Stimulated activated CD4-positive, alpha-beta T cell treated with anti-CD3 and anti-CD28 coated beads, TNF-alpha, amount 100 ng/mL, for 48 hours (primary cell): ENCODE measurements at regions not wholly inside any gene's neighbourhood (a gene's known extent, or its start where the extent isn't known, plus 50 kb on each side); places are given as distances from the start of the nearest gene placed in this dataset.
A peak's percentile ranks its signal among the peaks of the same experiment; 100 is the strongest.

ENCODE experiments used
- DNase-seq, 3 donors: peaks; one replicate each; pipeline ENCODE4 v3.0.0-alpha.2; 2020; ENCODE audit warnings: low read depth in 3 of 3

DNA sequence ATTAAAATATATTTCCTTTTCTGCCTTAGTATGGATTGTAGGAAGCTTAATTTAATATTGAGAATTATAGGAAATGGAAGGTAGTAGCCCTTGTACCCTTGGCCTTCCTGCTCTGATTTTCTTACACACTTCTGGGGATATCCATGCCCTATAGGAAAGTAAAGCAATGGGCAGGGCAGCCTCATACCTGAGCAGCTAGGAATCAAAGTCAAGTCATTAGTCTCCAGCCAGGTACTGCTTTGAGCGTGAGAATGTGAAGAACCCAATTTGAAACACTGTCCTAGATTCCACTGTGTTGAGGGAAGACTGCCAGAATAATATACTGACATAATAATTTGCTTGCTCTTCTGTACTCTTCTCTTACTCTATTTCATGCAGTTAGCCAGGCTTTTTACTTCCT is 51.0 kb upstream of the L3MBTL3 start:
- DNase-seq = no peak

DNA sequence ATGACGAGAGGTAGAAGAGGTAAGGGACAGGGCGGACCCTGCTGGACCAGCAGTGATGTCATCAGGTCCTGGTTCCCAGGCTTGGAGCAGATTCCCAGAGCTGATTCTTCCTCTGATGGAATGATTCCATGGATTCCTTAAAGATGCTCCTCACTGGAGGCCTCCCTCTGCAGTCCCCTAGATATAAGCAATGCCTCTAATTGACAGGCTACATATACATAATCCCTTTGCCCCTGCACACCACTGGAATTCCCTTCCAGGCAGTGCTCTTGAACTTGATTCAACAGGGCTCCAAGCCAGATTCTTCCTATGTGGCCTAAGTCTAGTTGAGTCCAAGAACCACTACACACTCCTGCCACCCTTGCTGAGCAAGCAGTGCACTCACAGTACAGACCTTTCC is 52.3 kb upstream of the L3MBTL3 start:
- no peak for DNase-seq

DNA sequence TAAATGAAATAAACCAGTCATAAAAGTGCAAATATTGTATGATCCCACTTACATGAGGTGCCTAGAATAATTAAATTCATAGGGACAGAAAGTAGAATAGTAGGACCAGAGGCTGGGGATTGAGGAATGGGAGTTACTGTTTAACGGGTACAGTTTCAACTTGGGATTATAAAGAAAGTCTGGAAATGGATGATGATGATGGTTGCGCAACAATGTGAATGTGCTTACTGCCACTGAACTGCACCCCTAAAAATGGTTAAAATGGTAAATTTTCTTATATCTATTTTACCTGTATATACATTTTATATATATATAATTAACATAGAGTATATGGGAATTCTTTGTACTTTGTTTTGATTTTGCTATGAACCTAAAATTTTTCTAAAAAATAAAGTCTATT is 53.3 kb upstream of the L3MBTL3 start:
- no peak for DNase-seq

DNA sequence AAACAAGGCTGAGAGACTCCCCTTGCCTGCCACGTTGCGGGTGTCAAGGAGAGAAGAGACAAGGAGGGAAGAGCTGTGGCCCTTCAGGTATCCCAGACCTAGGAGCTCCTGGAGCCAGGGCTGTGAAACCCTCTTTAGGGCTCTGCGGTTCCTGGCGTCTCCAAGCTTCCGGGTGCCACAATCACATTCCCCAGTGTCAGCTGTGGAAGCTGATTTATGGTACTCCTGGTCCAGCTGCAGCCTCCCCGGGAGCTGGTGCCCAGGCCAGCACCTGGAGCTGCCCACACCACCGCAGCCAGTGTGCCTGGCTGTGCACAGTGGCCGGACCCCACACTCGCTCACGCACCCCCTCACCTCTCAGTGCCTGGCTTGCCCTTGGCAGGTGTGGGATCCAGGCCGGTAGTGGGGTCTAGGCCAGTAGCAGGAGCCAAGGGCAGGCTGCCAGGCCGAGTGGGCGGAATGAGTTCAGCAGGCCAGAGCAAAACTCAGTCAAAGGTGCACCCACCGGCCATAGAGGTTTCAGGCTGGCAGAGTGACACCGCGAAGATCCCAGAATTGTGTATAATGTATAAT is 58.9 kb upstream of the L3MBTL3 start:
- DNase-seq = no peak

DNA sequence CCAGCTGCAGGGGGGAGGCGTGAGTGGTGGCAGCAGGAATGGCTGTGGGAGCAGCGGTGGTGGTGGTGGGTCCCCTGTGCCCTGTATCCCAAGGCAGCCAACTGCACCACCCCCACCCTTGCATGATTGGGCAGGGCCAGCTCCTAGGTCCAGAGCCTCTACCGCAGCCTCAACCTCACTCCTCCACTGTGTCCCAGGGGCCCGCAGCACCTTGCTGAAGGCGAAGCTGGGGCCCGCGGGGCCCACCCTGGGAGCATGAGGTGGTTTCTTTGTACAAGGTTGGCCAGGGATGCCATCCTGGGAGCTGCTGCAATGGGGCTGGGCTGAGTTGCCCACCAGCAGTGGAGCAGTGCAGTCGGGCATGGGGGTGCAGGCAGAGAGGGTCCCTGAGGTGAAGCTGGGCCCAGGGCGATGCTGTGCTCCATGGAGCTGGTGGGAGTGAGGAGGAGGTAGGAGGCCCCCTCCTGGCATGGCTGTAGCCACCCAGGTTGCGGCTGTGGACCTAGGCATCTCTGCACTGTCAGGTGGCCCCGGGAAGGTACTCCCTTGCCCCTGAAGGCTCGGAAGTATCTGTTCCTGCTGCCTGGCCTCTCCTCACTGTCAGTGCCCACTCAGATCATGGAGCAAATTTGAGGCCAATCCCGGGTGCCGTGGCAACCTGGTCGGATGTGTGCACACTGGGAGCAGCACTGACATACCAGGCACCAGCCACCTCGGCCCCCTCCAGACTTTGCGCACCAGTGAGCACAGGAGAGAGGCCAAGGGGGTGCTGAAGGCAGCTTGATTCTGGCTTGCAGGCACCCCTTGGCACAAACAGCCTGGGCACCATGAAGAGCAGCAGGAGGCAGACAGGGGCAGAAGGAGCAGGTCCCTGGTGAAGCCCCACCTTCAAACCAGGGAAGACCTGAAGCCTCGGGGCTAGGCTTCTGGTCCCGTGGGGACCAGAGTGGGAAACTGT is 60.2 kb upstream of the L3MBTL3 start:
- no peak for DNase-seq

DNA sequence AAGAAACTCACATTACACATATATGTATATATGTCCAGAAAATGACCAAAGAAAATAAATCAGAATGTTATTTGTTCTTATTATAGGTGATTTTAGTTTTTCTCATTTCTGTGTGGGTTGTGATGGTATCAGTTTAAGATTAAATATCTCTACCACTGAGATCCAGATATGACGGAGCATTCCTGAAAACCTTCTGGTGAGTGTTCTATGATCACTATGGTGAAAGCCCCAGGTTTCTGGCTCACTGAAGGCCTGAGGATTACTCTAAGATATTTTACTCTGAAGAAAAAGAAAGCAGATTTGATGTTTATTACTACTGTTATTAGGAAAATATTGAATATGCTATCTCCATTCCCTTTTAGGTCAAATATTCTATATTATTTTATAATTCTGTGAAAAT is 62.8 kb upstream of the L3MBTL3 start:
- DNase-seq = no peak

DNA sequence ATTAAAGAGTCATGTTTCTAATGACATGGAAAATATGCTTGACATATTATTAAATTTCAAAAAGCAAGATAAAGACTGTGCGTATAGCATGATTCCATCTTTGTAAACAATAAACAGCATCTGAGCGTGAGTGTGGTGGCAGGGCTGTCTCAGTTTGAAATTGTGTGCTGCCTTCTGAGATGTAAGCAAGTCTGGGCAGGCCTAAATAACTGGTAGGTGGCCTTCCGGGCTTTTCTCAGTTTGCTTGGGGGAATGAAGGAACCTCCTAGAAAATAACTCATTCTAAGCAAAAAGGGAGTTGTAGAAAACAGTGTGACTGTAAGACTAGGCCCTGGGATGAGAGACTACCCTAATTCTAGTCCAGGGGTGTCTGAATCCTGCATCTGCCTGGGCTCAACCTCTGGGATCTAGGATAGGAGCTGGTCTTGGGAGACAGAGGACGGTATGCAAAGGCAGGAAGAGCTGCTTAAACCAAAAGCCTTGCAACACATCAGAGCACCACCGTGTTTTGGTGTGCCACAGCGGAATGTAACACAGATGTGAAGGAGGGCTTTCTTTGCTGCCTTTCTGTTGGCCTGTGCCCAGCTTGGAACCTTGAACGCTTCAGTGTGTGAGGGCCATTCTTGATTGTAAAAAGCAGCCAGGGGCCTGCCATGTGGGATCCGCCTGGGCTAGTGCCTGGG is 63.5 kb upstream of the L3MBTL3 start:
- DNase-seq = no peak

DNA sequence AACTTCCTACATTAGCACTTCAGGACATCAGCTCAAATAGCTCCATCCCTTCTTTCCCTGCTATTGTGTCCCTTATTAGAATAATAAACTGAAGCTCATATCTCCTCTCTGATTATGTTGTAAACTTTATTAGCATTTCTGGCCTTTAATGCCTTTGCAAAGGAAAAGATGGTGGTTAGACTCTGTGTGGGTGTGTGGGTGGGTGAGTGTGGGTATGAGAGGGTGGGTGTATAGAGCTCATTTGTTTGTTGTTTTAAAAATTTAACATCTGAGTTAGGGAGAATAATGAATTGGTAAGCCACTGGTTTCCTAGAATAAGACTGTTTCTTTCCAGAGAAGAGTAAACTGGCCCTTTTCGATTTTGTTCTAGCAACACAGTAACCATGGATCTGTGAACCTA is 70.6 kb upstream of the L3MBTL3 start:
- no peak for DNase-seq

DNA sequence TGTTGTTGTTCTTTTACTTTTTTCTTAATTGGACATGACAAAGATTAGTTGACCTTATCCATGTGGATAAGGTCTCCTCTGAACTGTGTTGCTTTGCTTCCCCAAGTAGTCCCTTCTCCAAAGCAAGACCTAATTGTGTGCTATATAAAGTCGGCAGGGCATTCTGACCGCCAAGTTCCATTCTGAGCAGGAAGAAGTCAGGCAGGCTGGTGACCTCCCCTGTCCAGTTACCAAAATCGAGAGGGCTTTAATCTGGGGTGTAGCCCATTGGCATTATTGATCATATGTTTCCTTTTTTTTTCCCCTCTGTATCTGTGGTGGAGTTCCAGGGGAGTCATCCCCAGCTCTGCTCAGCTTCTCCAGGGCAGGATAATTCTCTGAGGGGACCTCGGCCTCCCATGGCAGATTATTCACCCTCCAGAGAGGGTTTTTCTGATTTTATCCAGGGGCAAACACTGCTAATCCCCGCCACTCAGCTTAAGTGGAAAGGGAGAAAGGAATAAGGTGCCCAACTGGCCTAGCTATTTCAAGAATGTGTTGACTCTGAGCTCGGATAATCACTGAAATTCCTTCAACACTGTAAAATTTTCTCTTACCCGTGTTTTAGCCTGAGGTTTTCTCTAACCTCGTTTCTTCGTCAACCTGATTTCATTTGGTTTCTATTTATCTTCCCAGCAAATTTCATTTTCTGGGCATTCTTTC is 71.8 kb upstream of the L3MBTL3 start:
- no peak for DNase-seq

DNA sequence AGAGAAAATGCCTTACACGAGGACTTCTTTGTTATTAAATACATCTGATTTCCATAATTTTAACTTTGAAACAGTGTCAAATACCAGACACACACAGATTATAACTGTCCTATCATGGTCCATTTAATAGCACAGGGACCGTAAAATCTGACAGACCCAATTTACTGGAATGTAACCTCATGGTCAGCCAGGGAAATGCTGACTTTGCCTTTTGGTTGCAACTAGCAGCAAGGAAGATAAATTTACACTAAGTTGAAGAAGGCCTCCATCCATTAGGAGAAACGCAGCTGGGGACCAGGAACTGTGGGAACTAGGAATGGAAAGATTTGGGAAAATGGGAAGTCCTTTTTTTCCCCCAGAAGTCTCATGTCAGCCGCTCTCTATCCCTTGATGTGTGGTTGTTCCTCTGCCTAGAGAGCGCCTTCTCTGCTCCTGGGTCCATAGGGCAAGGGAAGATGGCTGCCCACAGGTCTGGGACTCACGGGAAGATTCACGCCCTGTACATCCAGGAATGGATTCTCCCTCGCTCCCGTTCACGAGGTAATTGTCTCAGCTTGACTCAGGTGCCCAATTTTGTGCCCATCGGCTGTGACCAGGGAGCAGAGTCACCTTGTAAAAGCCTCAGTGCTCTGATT is 74.6 kb upstream of the L3MBTL3 start:
- DNase-seq = no peak

DNA sequence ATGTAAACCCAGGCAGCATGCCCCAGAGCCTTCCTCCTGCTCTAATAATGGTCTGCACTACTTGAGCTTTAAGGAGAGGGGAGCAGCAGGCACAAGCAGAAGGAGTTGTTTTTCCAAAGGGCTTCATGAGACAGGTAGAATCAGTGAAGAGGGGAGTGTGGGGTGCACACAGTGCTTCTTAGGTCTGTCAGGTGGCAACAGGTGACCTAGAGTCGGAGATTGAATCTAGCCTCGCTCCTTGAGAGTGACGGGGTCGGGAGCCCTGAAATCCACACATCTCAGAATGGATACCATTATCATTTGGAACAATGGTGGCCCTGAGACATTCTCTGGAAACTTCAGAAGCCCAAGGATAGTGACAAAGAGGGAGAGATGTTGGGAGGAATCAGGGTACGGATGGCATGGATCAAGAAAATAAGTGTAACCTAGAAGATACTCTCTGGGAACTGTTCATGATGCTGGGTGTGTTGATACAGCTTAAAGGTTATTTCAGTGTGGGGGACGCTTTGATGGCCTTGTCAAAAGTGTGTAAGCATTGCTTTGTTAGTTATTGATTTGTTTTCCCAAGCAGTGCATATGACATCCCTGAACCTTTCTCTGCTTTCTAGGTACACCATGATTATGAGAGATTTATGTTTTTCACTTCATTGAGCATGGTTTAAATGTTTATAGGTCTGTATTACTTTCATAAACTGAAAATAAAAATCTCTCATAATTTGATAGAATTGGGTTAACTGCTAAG is 77.8 kb upstream of the L3MBTL3 start:
- no peak for DNase-seq

DNA sequence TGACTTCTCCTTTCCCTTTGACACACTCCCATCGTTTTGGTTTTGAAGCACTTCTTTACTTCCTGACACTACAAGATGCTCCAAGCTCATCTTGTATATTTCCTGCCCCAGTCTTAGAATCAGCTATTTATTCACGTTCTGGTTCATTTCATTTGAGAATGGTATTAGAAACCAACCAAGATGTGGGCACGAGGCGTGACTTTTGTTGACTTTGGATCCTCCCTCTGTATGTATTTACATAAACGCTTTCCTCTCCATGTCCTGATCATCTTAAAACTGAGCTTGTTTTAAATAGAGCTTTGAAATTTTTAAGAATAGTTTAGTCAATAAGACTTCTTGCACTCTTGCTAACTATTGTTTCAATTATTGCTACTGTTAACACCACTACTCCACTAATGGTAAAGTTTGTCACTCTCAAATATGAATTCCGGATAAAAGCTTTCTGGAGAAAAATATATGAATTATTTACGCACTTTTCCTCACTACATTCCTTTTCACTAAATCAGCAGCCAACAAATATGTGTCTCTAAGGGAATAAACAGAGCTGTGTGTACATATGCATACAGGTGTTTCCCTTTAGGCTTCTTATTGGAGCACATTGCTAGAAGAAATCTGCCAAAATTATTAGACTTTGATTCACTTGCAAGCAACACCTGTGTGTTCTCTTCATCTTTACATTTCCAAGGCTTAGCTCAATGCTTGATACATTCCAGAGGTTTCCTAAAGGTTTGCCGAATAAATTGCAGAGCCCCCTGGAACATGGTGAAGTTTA is 77.3 kb upstream of the TMEM244 start:
- DNase-seq = no peak

DNA sequence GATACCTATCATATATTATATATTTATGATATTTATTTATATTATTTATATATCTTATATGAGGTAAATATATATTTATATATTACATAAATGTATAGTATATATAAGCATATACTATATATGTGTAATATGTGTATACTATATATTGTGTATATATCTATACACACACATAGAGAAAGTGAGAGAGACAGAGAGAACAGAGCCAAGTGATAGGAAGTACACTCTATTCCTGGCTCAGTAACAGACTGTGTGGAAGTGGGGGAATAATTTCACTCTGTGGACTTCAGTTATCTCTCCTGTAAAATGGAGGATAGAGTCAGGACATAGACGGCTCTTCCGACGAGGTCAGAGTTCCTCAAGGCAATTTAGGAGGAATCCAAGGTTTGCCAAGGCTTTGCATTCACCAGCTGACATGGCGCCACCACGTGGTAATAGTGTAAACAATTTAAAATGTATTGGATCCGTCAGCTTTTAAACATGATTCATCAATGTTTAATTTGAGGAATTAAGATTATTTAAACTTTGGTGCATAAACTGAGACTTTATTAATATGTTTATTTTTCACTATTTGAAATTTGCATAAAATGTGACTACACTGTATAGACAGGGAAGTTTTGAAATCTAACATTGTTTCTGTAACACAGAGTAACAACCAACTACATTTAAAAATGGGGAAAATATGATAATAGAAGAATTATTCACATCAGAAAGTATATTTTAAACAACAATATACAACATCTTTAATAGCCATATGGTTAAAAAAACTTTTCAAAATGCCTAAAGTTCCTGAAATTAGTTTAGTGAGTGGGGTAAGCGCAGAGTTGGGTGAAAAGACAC is 75.4 kb upstream of the TMEM244 start:
- DNase-seq = peak in 2 of 3 donors; percentile 11 to 36

DNA sequence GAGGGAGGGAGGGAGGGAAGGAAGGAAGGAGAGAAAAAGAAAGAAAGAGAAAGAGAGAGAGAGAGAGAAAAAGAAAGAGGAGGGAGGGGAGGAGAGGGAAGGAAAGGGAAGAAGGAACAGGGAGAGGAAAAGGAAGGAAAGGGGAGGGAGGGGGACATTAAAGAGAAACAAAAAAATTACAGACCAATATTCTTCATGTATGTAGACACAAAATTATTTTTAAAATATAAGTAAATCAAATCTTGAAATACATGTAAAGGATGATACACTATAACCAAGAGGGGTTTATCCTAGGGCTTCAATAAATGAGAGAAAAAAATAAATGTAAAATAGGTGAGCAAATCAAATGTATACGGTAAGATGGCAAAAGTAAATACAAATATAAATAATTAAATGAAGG is 71.2 kb upstream of the TMEM244 start:
- DNase-seq = no peak

DNA sequence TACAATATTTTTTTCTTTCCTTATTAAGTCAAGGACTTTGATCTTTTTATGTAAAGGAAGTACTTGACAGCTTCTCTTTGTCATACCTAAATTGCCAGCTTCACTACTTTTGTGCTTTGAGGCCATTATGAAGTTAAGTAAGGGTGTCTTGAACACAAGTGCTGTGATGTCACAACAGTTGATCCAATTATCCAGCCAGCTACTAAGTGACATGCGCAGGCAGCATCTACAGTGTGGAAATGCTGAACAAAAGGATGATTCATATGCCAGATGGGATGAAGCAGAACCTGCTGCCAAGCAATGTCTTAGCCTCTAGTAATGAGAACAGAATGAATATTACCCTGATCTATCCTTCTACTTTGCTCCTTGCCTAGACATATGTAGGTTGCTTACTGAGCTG is 68.3 kb upstream of the TMEM244 start:
- DNase-seq = no peak

DNA sequence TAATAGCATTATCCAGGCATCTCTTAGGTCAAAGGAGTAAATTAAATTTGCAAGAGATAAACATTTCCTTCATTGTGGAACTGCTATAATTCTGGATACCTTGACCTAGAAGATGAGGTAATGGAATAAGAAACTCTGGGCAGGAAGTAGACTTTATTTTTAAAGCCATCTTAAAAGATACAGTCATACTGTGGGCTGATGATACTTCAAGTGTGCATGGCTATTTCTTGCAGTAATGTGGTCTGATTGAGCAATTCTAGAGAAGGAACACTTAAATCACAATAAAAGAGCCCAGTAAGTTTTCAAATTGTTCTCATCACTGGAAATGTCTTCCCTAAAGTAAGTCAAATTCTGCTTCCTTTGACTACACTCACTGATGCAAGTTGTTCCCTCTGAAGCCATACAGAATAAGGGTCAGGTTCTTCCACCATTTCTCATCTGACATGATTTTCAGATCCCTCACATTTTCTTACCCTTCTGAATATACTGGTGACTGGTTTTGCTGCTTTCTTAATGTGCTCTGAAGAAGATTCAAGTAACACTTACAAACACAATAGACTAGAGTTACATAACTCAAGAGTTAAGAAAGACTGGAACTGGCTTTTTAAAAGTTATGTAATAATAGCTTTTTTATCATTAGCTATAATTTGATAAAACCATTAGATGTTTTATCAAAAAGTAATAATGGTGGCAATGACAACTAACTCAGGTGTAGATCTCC is 62.6 kb upstream of the TMEM244 start:
- DNase-seq = no peak

DNA sequence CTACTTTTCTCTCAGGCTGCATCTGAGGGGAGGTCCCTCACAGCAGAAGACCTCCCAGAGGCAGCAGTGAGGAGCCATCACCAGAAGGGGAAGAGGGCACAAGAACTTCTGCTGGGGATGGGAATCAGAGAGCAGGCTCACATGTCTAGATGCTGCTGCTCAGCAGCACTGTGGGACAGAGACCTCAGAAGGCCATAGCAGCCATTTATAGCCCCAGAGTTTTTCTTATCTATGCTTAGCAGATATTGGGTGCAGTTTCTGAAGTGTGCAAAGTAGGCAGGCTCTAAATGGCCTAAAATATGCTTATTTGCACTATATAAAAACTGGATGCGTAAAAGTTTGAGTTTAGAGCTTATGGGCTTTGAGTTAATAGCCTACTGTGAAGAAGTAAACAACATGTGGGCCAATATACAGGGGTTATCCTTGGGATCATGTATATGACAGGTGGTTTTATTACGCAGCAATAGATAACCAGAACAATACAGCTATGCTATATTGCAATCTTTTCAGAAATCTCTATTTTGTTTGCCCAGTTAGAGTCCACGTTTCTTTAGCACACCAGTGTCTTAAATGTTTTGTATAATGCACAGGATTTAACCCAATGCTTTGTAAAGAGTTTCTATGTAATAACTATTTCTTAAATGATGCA is 60.2 kb upstream of the TMEM244 start:
- no peak for DNase-seq
